WERI-Rb-1 (cell line): ENCODE measurements at regions not wholly inside any gene's neighbourhood (a gene's known extent, or its start where the extent isn't known, plus 50 kb on each side); places are given as distances from the start of the nearest gene placed in this dataset.
A peak's percentile ranks its signal among the peaks of the same experiment; 100 is the strongest.

Experiments used
- DNase-seq: peaks from one replicate; pipeline ENCODE4 v3.0.0-alpha.2; 2020
- H3K27ac ChIP-seq: fragments of 250-450 bp; sonication (Bioruptor Pico); 2 replicates; pipeline ENCODE4 v1.5.1; 2020; ENCODE audit warnings: mild to moderate bottlenecking, moderate library complexity
- H3K27me3 ChIP-seq: fragments of 250-450 bp; sonication (Bioruptor Pico); 2 replicates; pipeline ENCODE4 v1.5.1; 2021; ENCODE audit warnings: mild to moderate bottlenecking, low read depth, moderate library complexity; ENCODE audit not compliant: insufficient read depth, severe bottlenecking
- H3K36me3 ChIP-seq: fragments of 250-450 bp; sonication (Bioruptor Pico); 2 replicates; pipeline ENCODE4 v1.5.1; 2020; ENCODE audit warnings: mild to moderate bottlenecking, moderate library complexity
- H3K4me3 ChIP-seq: 2 replicates; pipeline ENCODE4 v1.5.1; 2011; ENCODE audit warnings: low read depth, mild to moderate bottlenecking, control low read depth, low read length
- H3K9me3 ChIP-seq: fragments of 250-450 bp; sonication (Bioruptor Pico); 2 replicates; pipeline ENCODE4 v1.5.1; 2021; ENCODE audit warnings: mild to moderate bottlenecking, moderate library complexity; ENCODE audit not compliant: severe bottlenecking
- TF ChIP-seq, protein P1 (sequence below): IDR thresholded peaks from 2 replicates; pipeline ENCODE4 v1.5.1; 2011; ENCODE audit warnings: low read depth, mild to moderate bottlenecking, control low read depth, inconsistent platforms, low read length

DNA sequence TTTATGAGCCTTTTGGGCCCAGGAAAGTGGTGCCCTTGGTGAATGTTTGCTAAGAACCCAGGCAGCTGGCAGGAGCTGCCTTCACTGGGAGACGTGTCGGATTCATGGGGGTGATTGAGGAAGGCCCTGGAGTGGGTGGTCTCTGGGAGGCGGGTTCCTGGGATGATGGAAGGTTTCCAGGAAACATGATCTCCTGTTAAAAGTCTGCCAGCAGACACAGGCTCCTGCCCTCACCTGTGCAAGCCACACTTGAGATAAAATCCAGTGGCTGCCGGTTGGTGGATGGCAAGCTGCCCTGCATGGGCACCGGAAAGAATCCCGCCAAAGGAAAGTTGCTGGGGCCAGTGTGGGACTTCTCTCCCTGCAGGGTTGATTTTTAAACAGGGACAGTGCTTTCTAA, 189.0 kb upstream of the CIBAR2 start:
- TF ChIP-seq, protein P1, sequence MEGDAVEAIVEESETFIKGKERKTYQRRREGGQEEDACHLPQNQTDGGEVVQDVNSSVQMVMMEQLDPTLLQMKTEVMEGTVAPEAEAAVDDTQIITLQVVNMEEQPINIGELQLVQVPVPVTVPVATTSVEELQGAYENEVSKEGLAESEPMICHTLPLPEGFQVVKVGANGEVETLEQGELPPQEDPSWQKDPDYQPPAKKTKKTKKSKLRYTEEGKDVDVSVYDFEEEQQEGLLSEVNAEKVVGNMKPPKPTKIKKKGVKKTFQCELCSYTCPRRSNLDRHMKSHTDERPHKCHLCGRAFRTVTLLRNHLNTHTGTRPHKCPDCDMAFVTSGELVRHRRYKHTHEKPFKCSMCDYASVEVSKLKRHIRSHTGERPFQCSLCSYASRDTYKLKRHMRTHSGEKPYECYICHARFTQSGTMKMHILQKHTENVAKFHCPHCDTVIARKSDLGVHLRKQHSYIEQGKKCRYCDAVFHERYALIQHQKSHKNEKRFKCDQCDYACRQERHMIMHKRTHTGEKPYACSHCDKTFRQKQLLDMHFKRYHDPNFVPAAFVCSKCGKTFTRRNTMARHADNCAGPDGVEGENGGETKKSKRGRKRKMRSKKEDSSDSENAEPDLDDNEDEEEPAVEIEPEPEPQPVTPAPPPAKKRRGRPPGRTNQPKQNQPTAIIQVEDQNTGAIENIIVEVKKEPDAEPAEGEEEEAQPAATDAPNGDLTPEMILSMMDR = no peak
- DNase-seq = no peak
- H3K36me3 ChIP-seq = no peaks in the 10 kb centered on the region
- peak overlapping the region; percentile 21; the same call in 1 of the 2 replicates for H3K4me3 ChIP-seq
- peak overlapping the region; percentile 95 for H3K27ac ChIP-seq
- no peaks in the 10 kb centered on the region for H3K9me3 ChIP-seq
- H3K27me3 ChIP-seq = no peaks in the 10 kb centered on the region

GRCh38 chr16:85302018-85302847, 190.0 kb upstream of the CIBAR2 start:
- TF ChIP-seq, protein P1 = no peak
- H3K27me3 ChIP-seq = no peaks in the 10 kb centered on the region
- H3K36me3 ChIP-seq = no peaks in the 10 kb centered on the region
- no peaks in the 10 kb centered on the region for H3K9me3 ChIP-seq
- peak overlapping the region; percentile 95 for H3K27ac ChIP-seq
- H3K4me3 ChIP-seq = peak overlapping the region; percentile 37
- peak; percentile 77 for DNase-seq

DNA sequence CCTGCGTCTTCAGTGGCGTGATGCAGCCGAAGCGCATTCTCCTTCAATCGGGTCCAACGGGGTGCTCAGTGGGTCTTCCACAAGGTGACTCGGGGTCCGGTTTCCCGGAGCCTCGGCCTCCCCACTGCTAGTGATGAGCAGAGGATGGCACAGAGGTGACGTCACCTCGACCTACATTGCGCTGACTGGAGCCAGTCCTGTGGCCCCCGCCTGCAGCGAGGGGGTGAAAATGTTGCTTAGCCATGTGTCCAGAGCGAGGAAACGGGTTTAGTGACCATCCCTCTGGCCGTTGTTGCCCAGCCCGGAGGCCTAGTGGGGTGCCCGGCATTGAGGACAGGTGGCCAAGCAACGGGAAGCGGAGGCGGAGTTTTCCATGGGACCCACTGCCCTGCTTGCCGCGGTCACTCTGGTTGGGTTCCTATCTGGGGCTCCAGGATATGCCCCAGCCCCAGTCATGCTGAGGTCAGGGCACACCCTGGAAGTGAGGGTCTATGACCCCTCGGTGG, 190.6 kb upstream of the CIBAR2 start:
- TF ChIP-seq, protein P1 = no peak
- DNase-seq = no peak
- no peaks in the 10 kb centered on the region for H3K36me3 ChIP-seq
- H3K27me3 ChIP-seq = no peaks in the 10 kb centered on the region
- peak overlapping the region; percentile 95 for H3K27ac ChIP-seq
- peak overlapping the region; percentile 37 for H3K4me3 ChIP-seq
- no peaks in the 10 kb centered on the region for H3K9me3 ChIP-seq

DNA sequence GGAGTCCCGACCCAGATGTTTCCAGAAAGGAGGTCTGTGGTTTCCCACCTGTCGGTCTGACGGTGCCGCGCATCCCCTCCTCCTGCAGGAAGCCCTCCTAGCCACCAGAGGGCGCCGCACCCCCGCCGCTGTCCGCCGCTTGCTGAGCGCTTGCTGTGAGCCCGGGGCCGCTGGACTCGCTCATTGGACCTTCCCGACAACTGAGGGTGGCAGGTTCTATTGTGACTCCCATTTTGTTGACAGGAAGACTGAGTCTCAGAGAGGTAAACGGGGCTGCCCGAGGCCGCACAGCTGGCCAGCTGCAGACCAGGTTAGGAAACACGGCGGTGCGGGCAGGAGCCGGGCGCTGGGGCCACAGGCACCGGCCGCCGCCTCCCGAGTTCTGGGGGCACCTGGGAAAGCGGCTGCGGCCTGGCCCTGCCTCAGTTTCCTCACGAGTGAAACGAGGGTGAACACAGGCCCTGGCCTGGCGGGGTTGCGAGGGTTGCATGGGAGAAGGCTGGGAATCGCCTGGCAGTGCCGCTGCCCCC, 191.1 kb upstream of the CIBAR2 start:
- H3K36me3 ChIP-seq = no peaks in the 10 kb centered on the region
- TF ChIP-seq, protein P1 = peak; percentile 77
- no peaks in the 10 kb centered on the region for H3K27me3 ChIP-seq
- peak overlapping the region; percentile 95 for H3K27ac ChIP-seq
- H3K4me3 ChIP-seq = peak overlapping the region; percentile 37
- H3K9me3 ChIP-seq = no peaks in the 10 kb centered on the region
- peak; percentile 73 for DNase-seq

GRCh38 chr16:85304337-85304736, 192.1 kb upstream of the CIBAR2 start:
- TF ChIP-seq, protein P1 = no peak
- H3K4me3 ChIP-seq = no peak overlapping the region
- H3K27me3 ChIP-seq = no peaks in the 10 kb centered on the region
- no peaks in the 10 kb centered on the region for H3K36me3 ChIP-seq
- no peaks in the 10 kb centered on the region for H3K9me3 ChIP-seq
- no peak for DNase-seq
- H3K27ac ChIP-seq = peak overlapping the region; percentile 95
